A673 (cell line): ENCODE measurements at regions not wholly inside any gene's neighbourhood (a gene's known extent, or its start where the extent isn't known, plus 50 kb on each side); places are given as distances from the start of the nearest gene placed in this dataset.

ENCODE experiments used
- BruUV-seq: library from RNA; stranded (reverse); fragments of 400-500 nt; replicated peaks from 2 replicates; lab custom pipeline; 2021; lab: Mats Ljungman, UMichigan
- CTCF ChIA-PET: fragments of 300-600 bp; sonication (Branson Sonifier 250); formaldehyde crosslinking; loops from one replicate; lab custom pipeline; 2022; ENCODE audit warnings: antibody characterized with exemption; lab: Charles Lee
- POLR2A ChIA-PET: fragments of 300-600 bp; sonication (Branson Sonifier 250); formaldehyde crosslinking; loops from one replicate; lab custom pipeline; 2022; ENCODE audit warnings: antibody characterized with exemption; ENCODE audit not compliant: low non-redundant PET; lab: Charles Lee
- DNase-seq: peaks from one replicate; pipeline ENCODE4 v3.0.0-alpha.2; 2015; ENCODE audit warnings: low spot score
- H3K27ac ChIP-seq: fragments of 200-600 bp; sonication (generic); 2 replicates; pipeline ENCODE4 v1.5.1; 2016; ENCODE audit warnings: mixed run types, low read depth, mild to moderate bottlenecking, mixed read lengths, antibody characterized with exemption, low read length; ENCODE audit not compliant: poor library complexity, severe bottlenecking
- H3K27me3 ChIP-seq: fragments of 200-600 bp; sonication (generic); replicated peaks from 2 replicates; pipeline ENCODE4 v1.6.1; 2017; ENCODE audit warnings: mixed run types, low read depth, mild to moderate bottlenecking, mixed read lengths, antibody characterized with exemption, low read length; ENCODE audit not compliant: insufficient read depth, poor library complexity
- H3K36me3 ChIP-seq: fragments of 200-600 bp; sonication (generic); 2 replicates; pipeline ENCODE4 v1.6.1; 2016; ENCODE audit warnings: mixed run types, mild to moderate bottlenecking, mixed read lengths, antibody characterized with exemption, low read length; ENCODE audit not compliant: insufficient read depth, poor library complexity, severe bottlenecking
- H3K4me1 ChIP-seq: fragments of 200-600 bp; sonication (generic); 2 replicates; pipeline ENCODE4 v1.6.1; 2017; ENCODE audit warnings: mixed run types, mild to moderate bottlenecking, mixed read lengths, antibody characterized with exemption, low read length; ENCODE audit not compliant: insufficient read depth, poor library complexity, severe bottlenecking
- H3K4me3 ChIP-seq: fragments of 200-600 bp; sonication (generic); 2 replicates; pipeline ENCODE4 v1.5.1; 2016; ENCODE audit warnings: low read depth, mixed run types, mild to moderate bottlenecking, mixed read lengths, low read length; ENCODE audit not compliant: poor library complexity, severe bottlenecking
- H3K9me3 ChIP-seq: fragments of 200-600 bp; sonication (generic); 2 replicates; pipeline ENCODE4 v1.6.1; 2016; ENCODE audit warnings: mixed run types, low read depth, mild to moderate bottlenecking, mixed read lengths, antibody characterized with exemption, low read length; ENCODE audit not compliant: poor library complexity, severe bottlenecking
- CTCF ChIP-seq: fragments of 300-800, 200-600 bp; sonication (generic); conservative IDR thresholded peaks from 2 replicates; pipeline ENCODE4 v1.5.1; 2017; ENCODE audit warnings: low read depth, mild to moderate bottlenecking, antibody characterized with exemption, low read length, moderate library complexity, mixed read lengths
- EZH2 ChIP-seq: fragments of 200-600 bp; sonication (generic); IDR thresholded peaks from 2 replicates; pipeline ENCODE4 v1.6.1; 2017; ENCODE audit warnings: borderline replicate concordance, low read depth, mild to moderate bottlenecking, mixed read lengths, antibody characterized with exemption, low read length; ENCODE audit not compliant: poor library complexity, severe bottlenecking
- intact Hi-C: fragments of 100-400 bp; cut with micrococcal nuclease; formaldehyde crosslinking; loops from one replicate; pipeline ENCODE4 v1.10.0; 2022; ENCODE audit not compliant: unreplicated experiment

GRCh38 chr16:72473631-72474030, 301.7 kb upstream of the PMFBP1 start:
- TF ChIP-seq EZH2, result no peak
- Histone ChIP-seq H3K4me3 (no peak overlapping the region), H3K27me3 (no peaks in the 10 kb centered on the region), H3K4me1 (peaks cover 4% of the 10 kb centered on the region), H3K27ac (no peak overlapping the region), H3K9me3 (no peaks in the 10 kb centered on the region), H3K36me3 (no peaks in the 10 kb centered on the region)
- POLR2A ChIA-PET, result no interaction called here
- CTCF ChIA-PET, result no interaction called here
- DNase-seq, result no peak
- BruUV-seq, result no TSS peak
- intact Hi-C loops, result no loop called here

GRCh38 chr16:72471317-72471924, 299.5 kb upstream of the PMFBP1 start:
- no peak for TF ChIP-seq EZH2
- no peak for TF ChIP-seq CTCF
- no peak for DNase-seq
- Histone ChIP-seq H3K36me3 (no peaks in the 10 kb centered on the region), H3K27ac (no peak overlapping the region), H3K4me3 (no peak overlapping the region), H3K27me3 (no peaks in the 10 kb centered on the region), H3K9me3 (no peaks in the 10 kb centered on the region), H3K4me1 (no peaks in the 10 kb centered on the region)
- ChIA-PET POLR2A (no interaction called here), CTCF (no interaction called here)
- BruUV-seq, result no TSS peak
- intact Hi-C loops, result no loop called here

- BruUV-seq, result no TSS peak
Observed at GRCh38 chr16:72470541-72470940, 298.6 kb upstream of the PMFBP1 start.

More at GRCh38 chr16:72470541-72470940, 298.6 kb upstream of the PMFBP1 start:
- Histone ChIP-seq H3K27ac (no peak overlapping the region), H3K36me3 (no peaks in the 10 kb centered on the region), H3K27me3 (no peaks in the 10 kb centered on the region), H3K4me3 (no peak overlapping the region), H3K9me3 (no peaks in the 10 kb centered on the region), H3K4me1 (no peaks in the 10 kb centered on the region)
- intact Hi-C loops, result no loop called here
- POLR2A ChIA-PET, result no interaction called here
- CTCF ChIA-PET, result no interaction called here
- TF ChIP-seq CTCF (no peak), EZH2 (no peak)
- DNase-seq, result no peak
